NB4 (cell line): ENCODE measurements at regions not wholly inside any gene's neighbourhood (a gene's known extent, or its start where the extent isn't known, plus 50 kb on each side); places are given as distances from the start of the nearest gene placed in this dataset.
"Not testable (repeated sequence)": the region's sequence is repeated elsewhere in the genome, so short reads cannot be mapped to it uniquely, and the experiment has no call there.

Experiments used
- DNase-seq: peaks from one replicate; pipeline ENCODE4 v3.0.0; 2010; ENCODE audit warnings: low read depth
- H3K4me3 ChIP-seq: one replicate; pipeline ENCODE4 v1.5.1; 2011; ENCODE audit warnings: mild to moderate bottlenecking, low read depth, low read length, moderate library complexity
- MYC ChIP-seq: IDR thresholded peaks from 2 replicates; pipeline ENCODE4 v1.6.1; 2011; ENCODE audit warnings: low read depth, low read length
- POLR2A ChIP-seq: IDR thresholded peaks from 2 replicates; pipeline ENCODE4 v1.6.1; 2011; ENCODE audit warnings: mild to moderate bottlenecking; ENCODE audit not compliant: insufficient read length; ENCODE audit errors: extremely low read depth
- TF ChIP-seq, protein P1 (sequence below): IDR thresholded peaks from one replicate; pipeline ENCODE4 v1.5.1; 2012; ENCODE audit warnings: low read depth, low read length
- TF ChIP-seq, protein P2 (sequence below): IDR thresholded peaks from 2 replicates; pipeline ENCODE4 v1.6.1; 2011; ENCODE audit warnings: low read depth, low read length

DNA sequence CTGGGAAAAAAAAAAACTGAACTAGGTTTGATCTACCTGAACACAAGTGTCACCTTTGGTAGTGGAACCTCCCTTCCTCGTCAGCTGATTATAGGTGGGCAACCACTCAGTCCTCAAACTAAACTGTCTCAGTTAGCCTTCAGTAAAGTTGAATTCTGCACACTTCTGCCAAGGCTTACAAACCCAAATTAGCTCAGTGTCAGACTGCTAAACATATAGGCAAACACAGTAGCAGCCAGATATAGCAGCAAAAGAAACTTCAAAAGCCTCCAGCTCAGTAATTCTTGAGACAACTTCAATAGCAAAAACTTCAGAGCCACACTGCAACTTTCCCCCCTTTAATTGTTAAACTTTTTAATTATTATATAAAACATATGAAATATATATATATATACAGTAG is 956.9 kb downstream of the XPNPEP1 start:
- no peak for TF ChIP-seq POLR2A
- TF ChIP-seq, protein P1, sequence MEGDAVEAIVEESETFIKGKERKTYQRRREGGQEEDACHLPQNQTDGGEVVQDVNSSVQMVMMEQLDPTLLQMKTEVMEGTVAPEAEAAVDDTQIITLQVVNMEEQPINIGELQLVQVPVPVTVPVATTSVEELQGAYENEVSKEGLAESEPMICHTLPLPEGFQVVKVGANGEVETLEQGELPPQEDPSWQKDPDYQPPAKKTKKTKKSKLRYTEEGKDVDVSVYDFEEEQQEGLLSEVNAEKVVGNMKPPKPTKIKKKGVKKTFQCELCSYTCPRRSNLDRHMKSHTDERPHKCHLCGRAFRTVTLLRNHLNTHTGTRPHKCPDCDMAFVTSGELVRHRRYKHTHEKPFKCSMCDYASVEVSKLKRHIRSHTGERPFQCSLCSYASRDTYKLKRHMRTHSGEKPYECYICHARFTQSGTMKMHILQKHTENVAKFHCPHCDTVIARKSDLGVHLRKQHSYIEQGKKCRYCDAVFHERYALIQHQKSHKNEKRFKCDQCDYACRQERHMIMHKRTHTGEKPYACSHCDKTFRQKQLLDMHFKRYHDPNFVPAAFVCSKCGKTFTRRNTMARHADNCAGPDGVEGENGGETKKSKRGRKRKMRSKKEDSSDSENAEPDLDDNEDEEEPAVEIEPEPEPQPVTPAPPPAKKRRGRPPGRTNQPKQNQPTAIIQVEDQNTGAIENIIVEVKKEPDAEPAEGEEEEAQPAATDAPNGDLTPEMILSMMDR = no peak
- no peak for TF ChIP-seq MYC
- TF ChIP-seq, protein P2, sequence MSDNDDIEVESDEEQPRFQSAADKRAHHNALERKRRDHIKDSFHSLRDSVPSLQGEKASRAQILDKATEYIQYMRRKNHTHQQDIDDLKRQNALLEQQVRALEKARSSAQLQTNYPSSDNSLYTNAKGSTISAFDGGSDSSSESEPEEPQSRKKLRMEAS = no peak
- DNase-seq = no peak
- H3K4me3 ChIP-seq = no peak overlapping the region

DNA sequence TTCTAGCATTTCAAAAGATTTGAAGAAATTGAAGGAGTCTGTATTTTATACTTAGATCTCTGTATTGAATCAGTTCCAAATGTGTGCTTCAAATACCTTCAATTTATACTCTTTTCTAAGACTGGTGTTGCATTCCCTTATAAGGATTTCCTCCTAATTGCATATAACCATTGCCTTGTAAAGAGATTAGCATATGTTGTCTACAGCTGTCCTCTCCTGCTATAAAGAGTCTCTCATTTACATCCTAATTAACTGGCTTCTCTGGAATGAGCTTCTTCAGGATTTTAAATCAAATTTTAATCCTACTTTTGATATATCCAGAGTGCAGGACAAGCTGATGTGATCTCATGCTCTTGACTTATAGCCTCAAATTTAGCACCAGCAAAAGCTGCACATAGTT is 957.3 kb downstream of the XPNPEP1 start:
- no peak for DNase-seq
- TF ChIP-seq, protein P2 = no peak
- TF ChIP-seq MYC = no peak
- TF ChIP-seq, protein P1 = no peak
- no peak for TF ChIP-seq POLR2A
- H3K4me3 ChIP-seq = no peak overlapping the region

DNA sequence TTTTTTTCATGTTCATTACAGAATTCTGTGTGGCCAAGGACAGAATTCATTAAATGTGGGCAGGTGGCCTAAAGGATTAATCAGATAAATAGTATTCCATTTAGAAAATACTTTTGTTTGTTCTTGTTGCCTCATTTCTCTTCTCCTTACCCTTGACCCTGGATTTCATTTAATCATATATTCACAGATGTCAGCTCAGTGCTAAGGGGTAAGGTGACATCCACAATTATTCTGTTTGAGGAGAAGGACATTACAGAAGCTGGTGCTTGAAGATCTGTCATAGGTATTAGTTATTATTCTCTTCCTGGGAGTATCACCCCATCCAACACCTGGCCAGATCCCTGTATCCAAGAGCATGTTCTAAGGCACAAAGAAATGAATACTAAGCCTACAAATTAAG is 961.1 kb downstream of the XPNPEP1 start:
- TF ChIP-seq POLR2A (no peak), MYC (no peak)
- TF ChIP-seq, protein P2 = no peak
- TF ChIP-seq, protein P1 = no peak
- no peak for DNase-seq
- H3K4me3 ChIP-seq = no peak overlapping the region

DNA sequence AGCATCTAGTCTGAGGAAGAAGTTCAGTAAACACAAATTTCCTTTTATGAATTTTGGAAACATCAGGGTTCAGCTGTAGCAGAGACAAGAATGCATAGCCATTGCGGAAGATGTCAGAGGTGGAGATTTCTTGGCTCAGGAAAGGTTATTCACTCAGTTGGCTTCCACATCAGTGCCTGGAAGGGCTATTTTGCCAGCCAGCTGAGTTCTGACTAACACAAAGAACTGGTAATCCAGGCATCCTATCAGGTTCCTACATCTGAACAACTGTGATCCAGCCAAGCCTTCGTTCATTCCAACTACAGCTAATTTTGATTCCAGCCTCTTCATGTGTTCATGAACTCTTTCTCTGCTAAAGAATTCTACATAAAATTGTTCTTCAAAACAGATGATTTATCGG is 965.6 kb downstream of the XPNPEP1 start:
- no peak for DNase-seq
- no peak overlapping the region for H3K4me3 ChIP-seq
- TF ChIP-seq, protein P1 = no peak
- TF ChIP-seq POLR2A (no peak), MYC (no peak)
- TF ChIP-seq, protein P2 = no peak

DNA sequence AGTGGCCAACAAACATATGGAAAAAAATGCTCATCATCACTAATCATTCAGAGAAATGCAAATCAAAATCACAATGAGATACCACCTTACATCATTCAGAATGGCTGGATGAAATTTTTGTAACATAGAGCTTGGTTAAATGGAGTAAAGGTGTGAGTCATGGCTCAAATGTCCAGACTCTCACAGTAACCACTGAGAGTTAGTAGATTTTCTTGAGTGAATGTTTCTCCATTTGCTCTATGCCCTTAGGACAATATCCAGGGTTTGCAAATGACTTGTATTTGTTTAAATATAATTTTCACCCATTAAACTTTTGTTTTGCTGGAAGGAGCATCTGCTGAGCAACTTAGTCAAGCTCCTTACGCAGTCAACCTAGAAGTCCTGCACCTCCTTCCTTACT is 967.2 kb downstream of the XPNPEP1 start:
- no peak for DNase-seq
- no peak for TF ChIP-seq MYC
- no peak overlapping the region for H3K4me3 ChIP-seq

DNA sequence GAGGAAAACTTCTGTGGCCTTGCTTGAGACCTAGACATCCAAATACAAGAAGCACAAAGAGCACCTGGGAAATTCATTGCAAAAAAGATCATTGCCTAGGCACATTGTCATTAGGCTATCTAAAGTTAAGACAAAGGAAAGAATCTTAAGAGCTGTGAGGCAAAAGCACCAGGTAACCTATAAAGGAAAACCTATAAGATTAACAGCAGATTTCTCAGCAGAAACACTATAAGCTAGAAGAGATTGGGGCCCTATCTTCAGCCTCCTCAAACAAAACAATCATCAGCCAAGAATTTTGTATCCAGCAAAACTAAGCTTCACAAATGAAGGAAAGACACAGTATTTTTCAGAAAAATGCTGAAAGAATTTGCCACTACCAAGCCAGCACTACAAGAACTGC is 1003.3 kb downstream of the XPNPEP1 start:
- H3K4me3 ChIP-seq, DNase-seq: not testable (repeated sequence)

DNA sequence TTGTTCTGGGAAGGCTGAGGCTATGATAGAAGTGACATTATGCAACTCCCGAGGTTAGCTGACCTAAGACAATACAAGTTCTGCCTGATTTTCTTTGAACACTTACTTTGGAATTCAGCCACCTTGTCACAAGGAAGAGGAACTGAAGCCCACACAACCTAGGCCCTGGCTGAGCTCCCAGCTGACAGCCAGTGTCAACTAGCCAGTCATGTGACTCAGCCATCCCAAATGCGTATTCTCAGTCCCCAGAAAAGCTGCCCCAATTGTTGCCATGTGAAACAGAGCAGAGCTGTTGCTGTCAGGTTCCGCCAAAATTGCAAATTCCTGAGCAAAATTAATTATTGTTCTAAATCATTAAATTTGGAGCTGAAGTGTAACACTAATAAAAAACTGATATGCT is 1010.0 kb downstream of the XPNPEP1 start:
- H3K4me3 ChIP-seq = no peak overlapping the region
- no peak for DNase-seq
- TF ChIP-seq MYC = no peak
- TF ChIP-seq POLR2A = no peak
- TF ChIP-seq, protein P1 = no peak
- TF ChIP-seq, protein P2 = no peak
